LNCaP clone FGC (cell line): ENCODE measurements at regions not wholly inside any gene's neighbourhood (a gene's known extent, or its start where the extent isn't known, plus 50 kb on each side); places are given as distances from the start of the nearest gene placed in this dataset.

Experiments used
- DNase-seq: peaks from one replicate; pipeline ENCODE4 v3.0.0-alpha.2; 2011; ENCODE audit warnings: low read depth
- H3K4me3 ChIP-seq: 2 replicates; pipeline ENCODE4 v1.5.1; 2011; ENCODE audit warnings: mild to moderate bottlenecking, low read depth, low read length, control low read depth
- CTCF ChIP-seq: IDR thresholded peaks from 2 replicates; pipeline ENCODE4 v1.5.1; 2012; ENCODE audit warnings: mild to moderate bottlenecking; ENCODE audit not compliant: control insufficient read depth, insufficient read depth; ENCODE audit errors: extremely low read depth

GRCh38 chr1:112794654-112795239 lies 79.6 kb upstream of the PPM1J start:
- TF ChIP-seq CTCF, result no peak
- H3K4me3 ChIP-seq, result no peak overlapping the region
- DNase-seq, result no peak

GRCh38 chr1:112793631-112794565 lies 78.8 kb upstream of the PPM1J start:
- DNase-seq, result no peak
- TF ChIP-seq CTCF, result no peak
- no peak overlapping the region for H3K4me3 ChIP-seq

DNA sequence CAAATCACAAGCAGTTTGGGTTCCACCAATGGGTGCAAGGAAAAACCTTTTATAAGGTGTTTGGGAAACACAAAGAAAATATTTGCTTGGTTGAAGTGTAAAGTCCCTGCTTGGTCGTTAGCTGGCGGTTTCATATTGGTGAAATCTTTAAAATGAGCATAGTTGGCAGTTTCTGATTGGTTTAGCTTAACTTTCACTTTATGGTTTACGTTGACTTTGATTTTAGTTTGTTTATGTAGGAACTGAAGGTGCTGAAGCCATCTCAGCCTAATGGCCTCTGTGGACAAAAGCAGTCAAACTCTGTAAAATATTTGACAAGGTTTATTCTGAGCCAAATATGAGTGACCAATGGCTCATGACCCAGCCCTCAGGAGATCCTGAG lies 76.6 kb upstream of the PPM1J start:
- DNase-seq, result peak; percentile 55
- H3K4me3 ChIP-seq, result no peak overlapping the region
- TF ChIP-seq CTCF, result no peak

DNA sequence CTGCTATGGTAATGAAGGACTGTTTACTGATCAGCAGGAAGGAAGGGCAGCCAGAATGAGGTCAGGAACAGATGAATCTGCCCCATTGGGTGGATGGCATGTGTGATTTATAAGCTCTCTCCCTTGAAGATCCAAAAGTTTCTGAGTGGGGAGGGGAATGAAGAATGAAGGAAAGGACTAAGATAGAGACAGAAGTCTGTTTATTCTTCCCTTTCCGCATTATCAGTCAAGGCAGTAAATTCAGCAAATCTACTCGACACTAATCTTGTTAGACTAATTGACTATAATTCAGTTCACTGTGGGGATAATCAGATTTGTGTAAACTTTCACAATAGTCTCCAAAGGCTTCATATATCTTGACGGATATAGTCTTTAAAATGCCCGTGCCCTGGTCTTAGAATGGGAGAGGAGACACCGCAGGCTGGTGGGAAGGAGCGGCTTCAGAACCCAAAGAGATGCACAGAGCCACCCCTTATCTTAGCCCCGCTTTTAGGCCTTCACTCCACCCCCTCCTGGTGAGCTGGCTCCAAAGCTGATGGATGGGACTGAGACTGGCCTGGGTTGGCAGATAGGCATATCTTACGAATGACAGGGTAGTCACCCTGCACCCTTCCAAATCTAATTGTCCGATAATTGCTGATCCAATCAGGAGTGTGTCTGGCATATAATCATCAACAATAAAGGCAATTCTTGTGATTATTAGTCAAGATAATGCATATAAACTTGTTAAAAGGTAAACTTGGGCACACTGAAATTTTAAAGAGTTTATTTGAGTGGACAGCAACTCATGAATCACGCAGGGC lies 76.0 kb upstream of the PPM1J start:
- TF ChIP-seq CTCF, result no peak
- no peak for DNase-seq
- H3K4me3 ChIP-seq, result no peak overlapping the region

DNA sequence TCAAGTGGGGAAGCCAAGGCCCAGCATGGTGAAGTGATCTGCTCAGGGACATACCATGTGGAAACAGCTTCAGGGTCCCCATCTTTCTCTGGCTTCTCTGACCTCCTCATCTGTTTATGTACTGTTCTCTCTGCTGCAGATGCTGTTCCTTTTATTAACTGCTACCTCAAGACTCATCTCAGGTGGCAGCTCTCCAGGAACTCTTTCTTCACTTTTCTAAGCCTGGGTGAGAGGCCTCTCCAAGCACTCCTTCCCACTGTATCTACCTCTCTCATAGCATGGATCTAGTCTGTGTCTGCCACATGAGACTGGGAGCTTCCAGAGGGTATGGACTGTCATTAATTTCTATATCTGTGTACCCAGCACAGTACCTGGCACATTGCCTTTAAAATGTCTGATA lies 73.4 kb upstream of the PPM1J start:
- DNase-seq, result no peak
- no peak for TF ChIP-seq CTCF
- no peak overlapping the region for H3K4me3 ChIP-seq

GRCh38 chr1:112788054-112788453 lies 72.9 kb upstream of the PPM1J start:
- no peak for TF ChIP-seq CTCF
- no peak for DNase-seq
- no peak overlapping the region for H3K4me3 ChIP-seq
